ENCODE measurements at regions not wholly inside any gene's neighbourhood (a gene's known extent, or its start where the extent isn't known, plus 50 kb on each side); places are given as distances from the start of the nearest gene placed in this dataset.

DNA sequence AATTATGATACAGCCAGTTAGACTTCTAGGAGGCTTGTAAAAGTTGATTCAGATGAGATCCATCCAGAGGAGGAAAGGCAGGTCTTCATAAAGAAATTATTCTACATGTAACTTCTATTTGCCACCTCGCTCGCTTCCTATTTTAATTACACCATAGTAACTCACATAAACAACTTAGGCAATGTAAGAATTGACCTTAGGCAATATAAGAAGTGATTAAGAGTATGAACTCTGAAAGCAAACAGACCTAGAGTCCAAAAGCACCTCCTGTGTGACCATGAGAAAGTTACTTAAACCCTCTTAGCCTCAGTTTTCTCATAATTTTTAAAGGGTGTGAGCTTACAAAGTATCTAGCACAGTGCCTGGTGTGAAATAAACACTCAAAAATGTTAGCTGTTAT is 192.7 kb upstream of the NFIA start:
- TF ChIP-seq CTCF (optimal IDR thresholded peaks at IDR 0.05 in 1 of 3, IDR thresholded peaks at IDR 0.05 in 1 of 3, conservative IDR thresholded peaks at IDR 0.05 in 1 of 3; ENCODE audit: extremely low read depth in 1 of 3, insufficient read depth in 2 of 3, low read length in 3 of 3) (no peak), EZH2 (IDR thresholded peaks at IDR 0.05; ENCODE audit: low read length) (no peak)

All from keratinocyte (primary cell).